K562 (cell line): ENCODE measurements at regions not wholly inside any gene's neighbourhood (a gene's known extent, or its start where the extent isn't known, plus 50 kb on each side); places are given as distances from the start of the nearest gene placed in this dataset.

Source experiments
- ATAC-seq: fragments of 200-7000 bp; cut with Tn5 transposase; 3 replicates; pipeline ENCODE4 v1.9.1; 2020; ENCODE audit warnings: moderate library complexity
- BruUV-seq: library from RNA; stranded (reverse); fragments of 400-500 nt; replicated peaks from 2 replicates; lab custom pipeline; 2021; lab: Mats Ljungman, UMichigan
- CTCF ChIA-PET: fragments of 300-600 bp; formaldehyde crosslinking; extraction: SDS; loops from one replicate; lab custom pipeline; 2021; ENCODE audit warnings: low intra/inter-chr PET ratio; lab: Yijun Ruan, JAX
- POLR2A ChIA-PET: fragments of 300-600, 350-650 bp; sonication (Branson Sonifier 250); formaldehyde crosslinking; extraction: SDS; loops from one replicate; lab custom pipeline; 2021; ENCODE audit warnings: antibody characterized with exemption, inconsistent platforms; lab: Yijun Ruan, JAX
- DNase-seq, 4 experiments: peaks; one replicate each; pipeline versions ENCODE4 v3.0.0 to v3.0.0-alpha.2; 2011 to 2018; ENCODE audit warnings: low spot score in 3 of 4, mixed read lengths in 3 of 4; ENCODE audit errors: extremely low read depth in 1 of 4
- FAIRE-seq: peaks from 2 replicates; lab custom pipeline; 2011; peaks lifted over from hg19 to GRCh38; lab: Jason Lieb, UNC
- H2AFZ ChIP-seq: 2 replicates; pipeline ENCODE4 v1.6.0; 2011; ENCODE audit warnings: low read depth, low read length, control low read depth, inconsistent platforms
- H3K27ac ChIP-seq: fragments of 200-600 bp; 3 replicates; pipeline ENCODE4 v1.8.0; 2011; ENCODE audit warnings: low read depth, mild to moderate bottlenecking, control low read depth, inconsistent platforms, low read length, moderate library complexity, mixed read lengths; ENCODE audit errors: extremely low read depth
- H3K27me3 ChIP-seq, 2 experiments: fragments of 300-600 bp in 1 of 2; 2 replicates in 1 of 2; 3 replicates in 1 of 2; pipeline versions ENCODE4 v1.6.0 to v1.8.0; 2011; ENCODE audit warnings: inconsistent platforms in 2 of 2, low read length in 2 of 2, mild to moderate bottlenecking in 1 of 2, mixed read lengths in 1 of 2, moderate library complexity in 1 of 2; ENCODE audit not compliant: control insufficient read depth in 2 of 2, insufficient read depth in 2 of 2
- H3K36me3 ChIP-seq: fragments of 300-600 bp; 3 replicates; pipeline ENCODE4 v1.8.0; 2011; ENCODE audit warnings: mild to moderate bottlenecking, low read length, inconsistent platforms; ENCODE audit not compliant: control insufficient read depth, insufficient read depth
- H3K4me1 ChIP-seq, 2 experiments: fragments of 200-600 bp in 1 of 2; replicated peaks in 1 of 2; 2 replicates in 1 of 2; 3 replicates in 1 of 2; pipeline versions ENCODE4 v1.5.1 to v1.8.0; 2011; ENCODE audit warnings: inconsistent platforms in 2 of 2, low read length in 2 of 2, mild to moderate bottlenecking in 1 of 2, mixed read lengths in 1 of 2, moderate library complexity in 1 of 2; ENCODE audit not compliant: control insufficient read depth in 2 of 2, insufficient read depth in 2 of 2
- H3K4me2 ChIP-seq: 2 replicates; pipeline ENCODE4 v1.6.1; 2011; ENCODE audit warnings: low read length, control low read depth, inconsistent platforms, mixed read lengths; ENCODE audit not compliant: insufficient read depth
- H3K4me3 ChIP-seq: fragments of 200-600 bp; sonication (generic), shearing (Covaris generic); 2 replicates; pipeline ENCODE4 v1.5.1; 2016; ENCODE audit warnings: control low read depth, inconsistent platforms
- H3K79me2 ChIP-seq: fragments of 200-600 bp; 3 replicates; pipeline ENCODE4 v1.8.0; 2011; ENCODE audit warnings: low read length, inconsistent platforms; ENCODE audit not compliant: control insufficient read depth, insufficient read depth
- H3K9ac ChIP-seq, 2 experiments: 2 replicates each; pipeline versions ENCODE4 v1.6.0 to v1.6.1; 2011; ENCODE audit warnings: low read depth in 2 of 2, low read length in 2 of 2, control low read depth in 1 of 2, inconsistent platforms in 1 of 2, mild to moderate bottlenecking in 1 of 2, mixed read lengths in 1 of 2; ENCODE audit not compliant: insufficient read depth in 1 of 2
- H3K9me1 ChIP-seq: one replicate; pipeline ENCODE4 v1.6.0; 2011; ENCODE audit warnings: inconsistent platforms, mild to moderate bottlenecking, low read length, moderate library complexity; ENCODE audit not compliant: control insufficient read depth, insufficient read depth
- H3K9me3 ChIP-seq: replicated peaks from 2 replicates; pipeline ENCODE4 v1.5.1; 2011; ENCODE audit warnings: low read depth, low read length, inconsistent platforms; ENCODE audit not compliant: control insufficient read depth, insufficient read depth
- H4K20me1 ChIP-seq: replicated peaks from 2 replicates; pipeline ENCODE4 v1.6.1; 2011; ENCODE audit warnings: low read length, inconsistent platforms, mixed read lengths; ENCODE audit not compliant: control insufficient read depth, insufficient read depth
- FUS ChIP-seq: fragments of 200-400 bp; formaldehyde crosslinking; optimal IDR thresholded peaks from 2 replicates; pipeline ENCODE3; 2017; ENCODE audit warnings: low read depth, low read length
- GABPB1 ChIP-seq: sonication (generic); formaldehyde crosslinking; IDR thresholded peaks from 2 replicates; pipeline ENCODE4 v1.8.0; 2022; ENCODE audit warnings: mild to moderate bottlenecking, missing genetic modification reagents
- GTF2A2 ChIP-seq: IDR thresholded peaks from 2 replicates; pipeline ENCODE4 v1.6.1; 2016; ENCODE audit warnings: mild to moderate bottlenecking, missing genetic modification characterization, missing compliant biosample characterization
- MYBL2 ChIP-seq, 2 experiments: fragments of 450-650 bp in 1 of 2; sonication (generic) in 1 of 2; formaldehyde crosslinking in 1 of 2; IDR thresholded peaks; 2 replicates each; pipeline versions ENCODE4 v1.6.1 to v1.8.1; 2017 to 2022; ENCODE audit warnings: borderline replicate concordance in 1 of 2, inconsistent platforms in 1 of 2, low read depth in 1 of 2, mild to moderate bottlenecking in 1 of 2, missing genetic modification reagents in 1 of 2, moderate library complexity in 1 of 2
- TFAM ChIP-seq: fragments of 250-450 bp; sonication (Bioruptor Pico); conservative IDR thresholded peaks from 2 replicates; pipeline ENCODE4 v1.5.0; 2021; ENCODE audit warnings: mild to moderate bottlenecking, moderate library complexity
- ZNF239 ChIP-seq: fragments of 250-450 bp; sonication (Bioruptor Pico); IDR thresholded peaks from 2 replicates; pipeline ENCODE4 v1.4.0; 2020; ENCODE audit warnings: mild to moderate bottlenecking
- ZNF699 ChIP-seq: fragments of 250-450 bp; sonication (Bioruptor Pico); IDR thresholded peaks from 2 replicates; pipeline ENCODE4 v1.8.0; 2021; ENCODE audit warnings: mild to moderate bottlenecking, moderate library complexity; ENCODE audit not compliant: insufficient replicate concordance
- WGBS: fragments of 100-300 bp; shearing (Covaris generic); methylation state at CpG from one replicate; pipeline ENCODE4 v1.1.6; 2016; ENCODE audit warnings: low coverage, mixed read lengths; ENCODE audit not compliant: insufficient coverage; ENCODE audit errors: missing lambda C conversion rate; 5-methylcytosine and 5-hydroxymethylcytosine counted together
- in situ Hi-C: fragments of 300-500 bp; cut with MboI; formaldehyde crosslinking; loops from 4 replicates; pipeline ENCODE4 v1.15.0; 2018; ENCODE audit warnings: inconsistent platforms, mixed read lengths
- intact Hi-C: fragments of 100-400 bp; cut with micrococcal nuclease; formaldehyde crosslinking; loops from 2 replicates; pipeline ENCODE4 v1.14.2; 2022
- TF ChIP-seq, protein P1 (sequence below), 2 experiments: fragments of 450-650 bp; IDR thresholded peaks; 2 replicates each; pipeline ENCODE4 v1.6.1; 2016
- TF ChIP-seq, protein P2 (sequence below): fragments of 450-650 bp; IDR thresholded peaks from 2 replicates; pipeline ENCODE4 v1.6.1; 2016; ENCODE audit warnings: missing biosample characterization, missing genetic modification characterization

DNA sequence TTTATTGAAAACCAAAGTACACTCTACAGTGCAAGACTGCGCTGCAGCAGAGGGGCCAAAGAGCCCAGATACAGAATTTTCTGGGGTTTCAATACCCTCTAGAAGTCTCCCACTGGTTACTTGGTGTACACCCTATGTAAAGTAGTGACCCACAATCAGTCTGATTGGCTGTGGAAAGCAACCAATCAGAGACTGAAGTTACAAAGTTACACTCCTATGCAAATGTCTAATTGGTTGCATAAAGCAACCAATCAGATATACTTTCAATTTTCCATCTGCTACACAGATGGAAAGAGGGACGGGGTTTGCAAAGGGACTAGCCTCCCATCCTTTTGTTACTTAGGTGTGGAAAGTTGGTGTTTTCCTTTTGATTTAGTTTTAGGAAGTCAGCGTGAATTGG is 198.9 kb upstream of the SH3BP4 start:
- no TSS peak for BruUV-seq
- no peaks in the 10 kb centered on the region for H4K20me1 ChIP-seq

More for the DNA sequence above, 198.9 kb upstream of the SH3BP4 start:
- CTCF ChIA-PET, result no interaction called here
- Histone ChIP-seq H3K27me3 (no peaks in the 10 kb centered on the region), H3K27ac (no peak overlapping the region), H3K79me2 (no peaks in the 10 kb centered on the region), H3K9ac (no peak overlapping the region), H3K4me2 (no peak overlapping the region), H3K9me3 (no peaks in the 10 kb centered on the region), H3K36me3 (no peaks in the 10 kb centered on the region), H3K4me1 (no peaks in the 10 kb centered on the region), H3K9me1 (no peaks in the 10 kb centered on the region), H3K4me3 (no peak overlapping the region), H2AFZ (no peak overlapping the region)
- POLR2A ChIA-PET, result no interaction called here
- DNase-seq (no peak), FAIRE-seq (no peak), ATAC-seq (0 out of 3 replicates have a peak, but pooled peaks have one; percentile 41)
- TF ChIP-seq, protein P1, sequence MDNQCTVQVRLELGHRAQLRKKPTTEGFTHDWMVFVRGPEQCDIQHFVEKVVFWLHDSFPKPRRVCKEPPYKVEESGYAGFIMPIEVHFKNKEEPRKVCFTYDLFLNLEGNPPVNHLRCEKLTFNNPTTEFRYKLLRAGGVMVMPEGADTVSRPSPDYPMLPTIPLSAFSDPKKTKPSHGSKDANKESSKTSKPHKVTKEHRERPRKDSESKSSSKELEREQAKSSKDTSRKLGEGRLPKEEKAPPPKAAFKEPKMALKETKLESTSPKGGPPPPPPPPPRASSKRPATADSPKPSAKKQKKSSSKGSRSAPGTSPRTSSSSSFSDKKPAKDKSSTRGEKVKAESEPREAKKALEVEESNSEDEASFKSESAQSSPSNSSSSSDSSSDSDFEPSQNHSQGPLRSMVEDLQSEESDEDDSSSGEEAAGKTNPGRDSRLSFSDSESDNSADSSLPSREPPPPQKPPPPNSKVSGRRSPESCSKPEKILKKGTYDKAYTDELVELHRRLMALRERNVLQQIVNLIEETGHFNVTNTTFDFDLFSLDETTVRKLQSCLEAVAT (IDR thresholded peaks at IDR 0.05), result no peak
- TF ChIP-seq MYBL2 (IDR thresholded peaks at IDR 0.05; ENCODE audit: low read depth) (no peak), MYBL2 (CRISPR knock-in tag; IDR thresholded peaks at IDR 0.05; ENCODE audit: borderline replicate concordance) (no peak), ZNF239 (CRISPR knock-in tag) (no peak), ZNF699 (CRISPR knock-in tag) (no peak), FUS (no peak), TFAM (CRISPR knock-in tag) (no peak), GABPB1 (CRISPR knock-in tag) (no peak), GTF2A2 (no peak)
- TF ChIP-seq, protein P2, sequence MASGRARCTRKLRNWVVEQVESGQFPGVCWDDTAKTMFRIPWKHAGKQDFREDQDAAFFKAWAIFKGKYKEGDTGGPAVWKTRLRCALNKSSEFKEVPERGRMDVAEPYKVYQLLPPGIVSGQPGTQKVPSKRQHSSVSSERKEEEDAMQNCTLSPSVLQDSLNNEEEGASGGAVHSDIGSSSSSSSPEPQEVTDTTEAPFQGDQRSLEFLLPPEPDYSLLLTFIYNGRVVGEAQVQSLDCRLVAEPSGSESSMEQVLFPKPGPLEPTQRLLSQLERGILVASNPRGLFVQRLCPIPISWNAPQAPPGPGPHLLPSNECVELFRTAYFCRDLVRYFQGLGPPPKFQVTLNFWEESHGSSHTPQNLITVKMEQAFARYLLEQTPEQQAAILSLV, result no peak
- intact Hi-C loops, result no loop called here
- WGBS, result 0% methylated on average over 3 of the region's 3 CpGs
- in situ Hi-C loops, result no loop called here
